Neural progenitor cell (in vitro differentiated cells): ENCODE measurements at regions not wholly inside any gene's neighbourhood (a gene's known extent, or its start where the extent isn't known, plus 50 kb on each side); places are given as distances from the start of the nearest gene placed in this dataset.

ENCODE experiments used
- DNase-seq: peaks from one replicate; pipeline ENCODE4 v3.0.0-alpha.2; 2016; ENCODE audit warnings: low spot score
- H2AFZ ChIP-seq: fragments of 200-600 bp; sonication (generic); replicated peaks from 2 replicates; pipeline ENCODE4 v1.6.1; 2016; ENCODE audit warnings: antibody characterized with exemption
- H3F3A ChIP-seq: fragments of 200-600 bp; sonication (generic); 2 replicates; pipeline ENCODE4 v1.6.1; 2016; ENCODE audit warnings: antibody characterized with exemption, low read depth
- H3K27ac ChIP-seq: fragments of 200-600 bp; sonication (generic); 2 replicates; pipeline ENCODE4 v1.5.1; 2016; ENCODE audit warnings: mild to moderate bottlenecking
- H3K27me3 ChIP-seq: fragments of 200-600 bp; sonication (generic); 2 replicates; pipeline ENCODE4 v1.6.1; 2016; ENCODE audit warnings: mild to moderate bottlenecking, moderate library complexity
- H3K36me3 ChIP-seq: fragments of 200-600 bp; sonication (generic); 2 replicates; pipeline ENCODE4 v1.5.1; 2016
- H3K4me1 ChIP-seq: fragments of 200-600 bp; sonication (generic); 2 replicates; pipeline ENCODE4 v1.6.1; 2016; ENCODE audit warnings: mixed run types
- H3K4me2 ChIP-seq: fragments of 200-600 bp; sonication (generic); 2 replicates; pipeline ENCODE4 v1.6.1; 2016
- H3K4me3 ChIP-seq: fragments of 200-600 bp; sonication (generic); 2 replicates; pipeline ENCODE4 v1.5.1; 2016
- H3K79me2 ChIP-seq: fragments of 200-600 bp; sonication (generic); 2 replicates; pipeline ENCODE4 v1.6.1; 2016; ENCODE audit warnings: low read depth
- H3K9ac ChIP-seq: fragments of 200-600 bp; sonication (generic); 2 replicates; pipeline ENCODE4 v1.6.1; 2016
- H3K9me3 ChIP-seq: fragments of 200-600 bp; sonication (generic); 2 replicates; pipeline ENCODE4 v1.5.1; 2016; ENCODE audit warnings: low read depth
- H4K20me1 ChIP-seq: fragments of 200-600 bp; sonication (generic); 2 replicates; pipeline ENCODE4 v1.6.1; 2016; ENCODE audit warnings: low read depth
- H3K27ac Mint-ChIP-seq: 3 replicates; pipeline ENCODE4 v1.8.0; 2021; ENCODE audit warnings: mixed read lengths
- H3K27me3 Mint-ChIP-seq: 2 replicates; pipeline ENCODE4 v1.8.0; 2022; ENCODE audit warnings: low read depth, mild to moderate bottlenecking, inconsistent platforms, moderate library complexity, mixed read lengths; ENCODE audit not compliant: insufficient read depth
- H3K36me3 Mint-ChIP-seq: 3 replicates; pipeline ENCODE4 v1.8.0; 2021; ENCODE audit warnings: mixed read lengths
- H3K4me1 Mint-ChIP-seq: 3 replicates; pipeline ENCODE4 v1.8.0; 2021; ENCODE audit warnings: mixed read lengths
- H3K4me3 Mint-ChIP-seq: 3 replicates; pipeline ENCODE4 v1.8.0; 2021; ENCODE audit warnings: mild to moderate bottlenecking, moderate library complexity, mixed read lengths
- H3K9me3 Mint-ChIP-seq: 3 replicates; pipeline ENCODE4 v1.8.0; 2020; ENCODE audit warnings: mixed read lengths
- CTCF ChIP-seq: fragments of 200-600 bp; sonication (generic); IDR thresholded peaks from 2 replicates; pipeline ENCODE4 v1.5.1; 2017; ENCODE audit warnings: antibody characterized with exemption, mild to moderate bottlenecking
- EZH2 ChIP-seq: fragments of 200-600 bp; sonication (generic); IDR thresholded peaks from 2 replicates; pipeline ENCODE4 v1.6.1; 2017; ENCODE audit warnings: antibody characterized with exemption, mild to moderate bottlenecking, moderate library complexity
- EZH2phosphoT487 ChIP-seq: fragments of 200-600 bp; sonication (generic); IDR thresholded peaks from 2 replicates; pipeline ENCODE4 v1.6.1; 2017; ENCODE audit warnings: antibody characterized with exemption

GRCh38 chr3:182568876-182569275 is 224.4 kb upstream of the ATP11B start:
- no peak for DNase-seq
- no peaks in the 10 kb centered on the region for H3K36me3 Mint-ChIP-seq
- Histone ChIP-seq H3K9me3 (no peaks in the 10 kb centered on the region), H3K27ac (no peak overlapping the region), H3K4me2 (no peak overlapping the region), H3K79me2 (no peaks in the 10 kb centered on the region), H4K20me1 (no peaks in the 10 kb centered on the region), H3K9ac (no peak overlapping the region), H3F3A (no peaks in the 10 kb centered on the region), H3K4me3 (no peak overlapping the region), H3K36me3 (no peaks in the 10 kb centered on the region), H3K4me1 (peaks cover 44% of the 10 kb centered on the region), H3K27me3 (no peaks in the 10 kb centered on the region), H2AFZ (no peak overlapping the region)
- peak overlapping the region; percentile 100 for H3K27ac Mint-ChIP-seq
- peaks cover 10% of the 10 kb centered on the region for H3K9me3 Mint-ChIP-seq
- no peak for TF ChIP-seq CTCF
- TF ChIP-seq EZH2phosphoT487, result no peak
- TF ChIP-seq EZH2, result no peak
- H3K4me3 Mint-ChIP-seq, result no peak overlapping the region
- H3K4me1 Mint-ChIP-seq, result peaks cover 60% of the 10 kb centered on the region
- H3K27me3 Mint-ChIP-seq, result no peaks in the 10 kb centered on the region

DNA sequence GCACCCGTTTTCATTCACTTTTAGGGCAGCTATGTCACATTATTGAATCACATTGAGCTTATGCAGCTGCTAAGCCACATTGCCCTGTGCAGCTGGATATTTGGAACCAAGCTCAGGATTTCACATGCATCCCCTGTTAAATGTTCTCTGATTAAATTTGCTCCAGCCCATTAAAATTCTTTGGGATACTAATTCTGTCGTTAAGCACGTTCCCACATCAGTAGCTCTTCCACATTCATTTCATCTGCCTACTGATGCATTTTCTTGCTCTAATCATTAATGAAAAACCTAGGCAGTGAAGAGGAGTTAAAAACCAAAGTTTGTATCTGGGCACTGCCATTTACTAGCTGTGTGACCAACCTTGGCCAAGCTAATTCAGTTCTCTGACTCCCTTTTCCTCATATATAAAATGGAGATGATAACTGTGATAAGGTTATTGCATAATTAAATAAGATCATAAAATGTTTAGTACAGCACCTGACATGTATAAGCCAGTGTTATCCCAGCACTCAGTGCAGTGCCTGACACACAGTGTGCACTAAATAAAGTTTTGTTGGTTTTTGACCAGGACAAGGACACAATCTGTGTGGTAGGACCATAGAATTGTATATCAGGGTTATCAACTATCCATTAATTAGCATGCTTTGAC is 222.2 kb upstream of the ATP11B start:
- H3K27me3 Mint-ChIP-seq, result no peaks in the 10 kb centered on the region
- Histone ChIP-seq H3K36me3 (no peaks in the 10 kb centered on the region), H3K4me3 (no peak overlapping the region), H3K27me3 (no peaks in the 10 kb centered on the region), H3K4me1 (peaks cover 27% of the 10 kb centered on the region), H3K9ac (no peak overlapping the region), H3F3A (no peaks in the 10 kb centered on the region), H2AFZ (no peak overlapping the region), H4K20me1 (no peaks in the 10 kb centered on the region), H3K4me2 (no peak overlapping the region), H3K9me3 (no peaks in the 10 kb centered on the region), H3K79me2 (no peaks in the 10 kb centered on the region), H3K27ac (no peak overlapping the region)
- H3K4me1 Mint-ChIP-seq, result peaks cover 43% of the 10 kb centered on the region
- H3K36me3 Mint-ChIP-seq, result no peaks in the 10 kb centered on the region
- TF ChIP-seq EZH2phosphoT487, result no peak
- no peak overlapping the region for H3K4me3 Mint-ChIP-seq
- H3K9me3 Mint-ChIP-seq, result peaks cover 23% of the 10 kb centered on the region
- no peak for DNase-seq
- no peak overlapping the region for H3K27ac Mint-ChIP-seq

DNA sequence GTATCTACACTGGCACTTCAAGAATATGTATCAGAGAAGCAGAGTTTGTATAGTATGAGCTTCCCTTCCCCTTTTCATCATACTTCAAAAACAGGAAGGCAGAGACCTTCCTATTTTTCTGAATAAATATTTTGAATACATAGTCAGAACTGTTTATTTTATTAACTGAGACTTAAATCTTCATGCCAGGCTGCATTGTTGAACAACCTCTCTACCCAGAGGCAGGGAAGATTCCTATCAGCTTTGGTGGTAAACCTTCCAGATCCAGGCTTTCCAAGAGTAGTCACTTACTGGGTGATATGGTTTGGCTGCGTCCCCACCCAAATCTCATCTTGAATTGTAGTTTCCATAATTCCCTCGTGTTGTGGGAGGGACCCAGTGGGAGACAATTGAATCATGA is 217.4 kb upstream of the ATP11B start:
- H3K27me3 Mint-ChIP-seq, result no peaks in the 10 kb centered on the region
- Histone ChIP-seq H2AFZ (no peak overlapping the region), H3K27me3 (no peaks in the 10 kb centered on the region), H3K36me3 (no peaks in the 10 kb centered on the region), H3K27ac (no peak overlapping the region), H4K20me1 (no peaks in the 10 kb centered on the region), H3K4me2 (no peak overlapping the region), H3K9ac (no peak overlapping the region), H3K4me1 (no peaks in the 10 kb centered on the region), H3K9me3 (no peaks in the 10 kb centered on the region), H3F3A (no peaks in the 10 kb centered on the region), H3K79me2 (no peaks in the 10 kb centered on the region), H3K4me3 (no peak overlapping the region)
- no peak overlapping the region for H3K27ac Mint-ChIP-seq
- TF ChIP-seq EZH2 (no peak), EZH2phosphoT487 (no peak), CTCF (no peak)
- H3K4me3 Mint-ChIP-seq, result no peak overlapping the region
- H3K4me1 Mint-ChIP-seq, result peaks cover 2% of the 10 kb centered on the region
- H3K9me3 Mint-ChIP-seq, result peaks cover 36% of the 10 kb centered on the region
- H3K36me3 Mint-ChIP-seq, result peaks cover 3% of the 10 kb centered on the region
- no peak for DNase-seq

GRCh38 chr3:182583545-182583944 is 209.8 kb upstream of the ATP11B start:
- Mint-ChIP-seq H3K4me3 (no peak overlapping the region), H3K36me3 (no peaks in the 10 kb centered on the region), H3K27ac (no peak overlapping the region), H3K27me3 (no peaks in the 10 kb centered on the region), H3K9me3 (peaks cover 5% of the 10 kb centered on the region), H3K4me1 (no peaks in the 10 kb centered on the region)
- TF ChIP-seq EZH2, result no peak
- Histone ChIP-seq H3K36me3 (peaks cover 5% of the 10 kb centered on the region), H3K9ac (no peak overlapping the region), H3K4me1 (no peaks in the 10 kb centered on the region), H3K4me2 (no peak overlapping the region), H4K20me1 (no peaks in the 10 kb centered on the region), H2AFZ (no peak overlapping the region), H3K79me2 (no peaks in the 10 kb centered on the region), H3K9me3 (peaks cover 4% of the 10 kb centered on the region), H3K27ac (no peak overlapping the region), H3K27me3 (no peaks in the 10 kb centered on the region), H3K4me3 (no peak overlapping the region), H3F3A (no peaks in the 10 kb centered on the region)
- DNase-seq, result no peak
